GM13977 (cell line): ENCODE measurements at regions not wholly inside any gene's neighbourhood (a gene's known extent, or its start where the extent isn't known, plus 50 kb on each side); places are given as distances from the start of the nearest gene placed in this dataset.

ENCODE experiments used
- DNase-seq: peaks from one replicate; pipeline ENCODE4 v3.0.0; 2012; ENCODE audit warnings: low spot score
- CTCF ChIP-seq: IDR thresholded peaks from 2 replicates; pipeline ENCODE4 v1.5.1; 2012; ENCODE audit warnings: mild to moderate bottlenecking, control low read depth; ENCODE audit not compliant: insufficient read depth; ENCODE audit errors: extremely low read depth, missing control alignments
- in situ Hi-C: fragments of 300-500 bp; cut with MboI; formaldehyde crosslinking; loops from one replicate; pipeline ENCODE4 v1.12.0; 2022; ENCODE audit warnings: low sequenced_read_pairs, low pct_unique_long_range_greater_than_20kb, mixed read lengths, inconsistent platforms; ENCODE audit not compliant: unreplicated experiment

- TF ChIP-seq CTCF, result no peak
- in situ Hi-C loops, result no loop called here
- no peak for DNase-seq
Measured at GRCh38 chr2:34204560-34204959, 605.5 kb upstream of the FAM98A start.

- no peak for TF ChIP-seq CTCF
- in situ Hi-C loops, result no loop called here
- DNase-seq, result no peak
Measured at GRCh38 chr2:34201099-34201498, 602.0 kb upstream of the FAM98A start.

- in situ Hi-C loops, result no loop called here
- DNase-seq, result no peak
- no peak for TF ChIP-seq CTCF
Measured at GRCh38 chr2:34199971-34200370, 600.9 kb upstream of the FAM98A start.

- no peak for TF ChIP-seq CTCF
- no peak for DNase-seq
- in situ Hi-C loops, result no loop called here
Measured at GRCh38 chr2:34193164-34193563, 594.1 kb upstream of the FAM98A start.

GRCh38 chr2:34188464-34189303 lies 589.6 kb upstream of the FAM98A start:
- DNase-seq, result no peak
- in situ Hi-C loops, result no loop called here
- no peak for TF ChIP-seq CTCF

- in situ Hi-C loops, result no loop called here
- DNase-seq, result no peak
- no peak for TF ChIP-seq CTCF
Measured at GRCh38 chr2:34179511-34179910, 580.4 kb upstream of the FAM98A start.
